CD14-positive monocyte (primary cell): ENCODE measurements at regions not wholly inside any gene's neighbourhood (a gene's known extent, or its start where the extent isn't known, plus 50 kb on each side); places are given as distances from the start of the nearest gene placed in this dataset.

ENCODE experiments used
- DNase-seq, 3 donors: peaks; one replicate each; pipeline ENCODE4 v3.0.0-alpha.2; 2011 to 2022
- H2AFZ ChIP-seq: 2 replicates; pipeline ENCODE4 v1.6.0; 2012; ENCODE audit warnings: mild to moderate bottlenecking, low read depth, low read length, inconsistent platforms; ENCODE audit not compliant: insufficient read depth, poor library complexity, severe bottlenecking
- H3K27ac ChIP-seq, 2 donors: 1 replicate in 1 of 2; 2 replicates in 1 of 2; pipeline ENCODE4 v1.5.1; 2012 to 2013; ENCODE audit warnings: low read length in 2 of 2, control low read depth in 1 of 2, inconsistent platforms in 1 of 2, low read depth in 1 of 2, mild to moderate bottlenecking in 1 of 2
- H3K27me3 ChIP-seq, 2 donors: one replicate each; pipeline versions ENCODE4 v1.6.0 to v1.6.1; 2011 to 2013; ENCODE audit warnings: low read length in 2 of 2; ENCODE audit not compliant: control insufficient read depth in 2 of 2, insufficient read depth in 2 of 2
- H3K36me3 ChIP-seq, 2 donors: replicated peaks in 1 of 2; 1 replicate in 1 of 2; 2 replicates in 1 of 2; pipeline versions ENCODE4 v1.5.1 to v1.6.1; 2012 to 2013; ENCODE audit warnings: low read length in 2 of 2, control low read depth in 1 of 2, inconsistent platforms in 1 of 2, mild to moderate bottlenecking in 1 of 2; ENCODE audit not compliant: insufficient read depth in 2 of 2, control insufficient read depth in 1 of 2
- H3K4me1 ChIP-seq, 2 donors: 1 replicate in 1 of 2; 2 replicates in 1 of 2; pipeline versions ENCODE4 v1.5.1 to v1.6.1; 2012 to 2013; ENCODE audit warnings: low read length in 2 of 2, control low read depth in 1 of 2, inconsistent platforms in 1 of 2, mild to moderate bottlenecking in 1 of 2, moderate library complexity in 1 of 2; ENCODE audit not compliant: insufficient read depth in 2 of 2, control insufficient read depth in 1 of 2
- H3K4me2 ChIP-seq: replicated peaks from 2 replicates; pipeline ENCODE3; 2012; ENCODE audit warnings: low read length, moderate library complexity, mild to moderate bottlenecking; ENCODE audit not compliant: poor library complexity, severe bottlenecking; ENCODE audit errors: extremely low read depth
- H3K4me3 ChIP-seq, 3 experiments: fragments of 200-600 bp in 1 of 3; sonication (generic) in 1 of 3; replicated peaks in 1 of 3; 1 replicate in 2 of 3; 2 replicates in 1 of 3; pipeline ENCODE4 v1.5.1; 2011 to 2013; ENCODE audit warnings: low read length in 3 of 3, mild to moderate bottlenecking in 3 of 3, control low read depth in 2 of 3, low read depth in 2 of 3, inconsistent platforms in 1 of 3, moderate library complexity in 1 of 3
- H3K79me2 ChIP-seq: 2 replicates; pipeline ENCODE4 v1.6.0; 2012; ENCODE audit warnings: mild to moderate bottlenecking, control low read depth, inconsistent platforms, low read length, moderate library complexity; ENCODE audit not compliant: insufficient read depth
- H3K9ac ChIP-seq: 2 replicates; pipeline ENCODE4 v1.6.0; 2017; ENCODE audit warnings: low read length, mild to moderate bottlenecking; ENCODE audit not compliant: insufficient read depth, poor library complexity, severe bottlenecking
- H3K9me3 ChIP-seq, 2 donors: replicated peaks in 1 of 2; 1 replicate in 1 of 2; 2 replicates in 1 of 2; pipeline versions ENCODE4 v1.5.1 to v1.6.1; 2012 to 2013; ENCODE audit warnings: low read length in 2 of 2, control low read depth in 1 of 2; ENCODE audit not compliant: control insufficient read depth in 1 of 2, insufficient read depth in 1 of 2
- H4K20me1 ChIP-seq: 2 replicates; pipeline ENCODE4 v1.6.0; 2012; ENCODE audit warnings: mild to moderate bottlenecking, low read length, control low read depth, moderate library complexity; ENCODE audit not compliant: insufficient read depth
- H3K27ac Mint-ChIP-seq, 7 donors: one replicate each; pipeline ENCODE4 v1.8.0; 2020; ENCODE audit warnings: mild to moderate bottlenecking in 7 of 7, mixed read lengths in 7 of 7, moderate library complexity in 6 of 7, inconsistent platforms in 2 of 7
- H3K27me3 Mint-ChIP-seq, 3 donors: one replicate each; pipeline ENCODE4 v1.8.0; 2021 to 2022; ENCODE audit warnings: low read depth in 3 of 3, mild to moderate bottlenecking in 3 of 3, mixed read lengths in 3 of 3, moderate library complexity in 3 of 3, inconsistent platforms in 1 of 3
- H3K36me3 Mint-ChIP-seq, 2 donors: one replicate each; pipeline ENCODE4 v1.8.0; 2020; ENCODE audit warnings: mixed read lengths in 2 of 2, inconsistent platforms in 1 of 2, mild to moderate bottlenecking in 1 of 2
- H3K4me1 Mint-ChIP-seq: one replicate; pipeline ENCODE4 v1.8.0; 2020; ENCODE audit warnings: mild to moderate bottlenecking, mixed read lengths
- H3K4me3 Mint-ChIP-seq, 2 donors: one replicate each; pipeline ENCODE4 v1.8.0; 2020; ENCODE audit warnings: mild to moderate bottlenecking in 2 of 2, mixed read lengths in 2 of 2, moderate library complexity in 1 of 2
- H3K9me3 Mint-ChIP-seq, 7 donors: one replicate each; pipeline ENCODE4 v1.8.0; 2020 to 2022; ENCODE audit warnings: mixed read lengths in 7 of 7, mild to moderate bottlenecking in 6 of 7, moderate library complexity in 6 of 7, inconsistent platforms in 2 of 7
- CTCF ChIP-seq: fragments of 200-600 bp; IDR thresholded peaks from one replicate; pipeline ENCODE4 v1.8.0; 2022; ENCODE audit warnings: antibody characterized with exemption, mild to moderate bottlenecking
- WGBS: methylation state at CpG from one replicate; pipeline ENCODE4 v1.1.5; 2013; ENCODE audit warnings: missing lambda C conversion rate; ENCODE audit not compliant: insufficient coverage; 5-methylcytosine and 5-hydroxymethylcytosine counted together
- intact Hi-C, 2 donors: fragments of 100-400 bp; cut with micrococcal nuclease; formaldehyde crosslinking; loops; one replicate each; pipeline versions ENCODE4 v1.15.0 to v1.15.1; 2023

GRCh38 chr19:56983171-56983570 lies 136.6 kb upstream of the USP29 start:
- Histone ChIP-seq H3K9me3 (peaks cover 94 to 97% of the 10 kb centered on the region in 2 donors), H3K27ac (no peak overlapping the region), H3K36me3 (no peaks in the 10 kb centered on the region), H3K4me2 (no peak overlapping the region), H3K4me3 (no peak overlapping the region), H2AFZ (no peak overlapping the region), H3K27me3 (no peaks in the 10 kb centered on the region), H3K9ac (no peak overlapping the region), H3K79me2 (no peaks in the 10 kb centered on the region), H4K20me1 (no peaks in the 10 kb centered on the region), H3K4me1 (no peaks in the 10 kb centered on the region)
- Mint-ChIP-seq H3K4me3 (no peak overlapping the region), H3K4me1 (no peaks in the 10 kb centered on the region), H3K27ac (no peak overlapping the region), H3K9me3 (peaks cover 39 to 89% (median 69%) of the 10 kb centered on the region in 7 donors), H3K36me3 (no peaks in the 10 kb centered on the region), H3K27me3 (no peaks in the 10 kb centered on the region)
- TF ChIP-seq CTCF = no peak
- WGBS = 19% methylated on average over 2 of the region's 7 CpGs
- DNase-seq = no peak
- intact Hi-C loops = no loop called here

GRCh38 chr19:56983804-56984203 lies 136.0 kb upstream of the USP29 start:
- no CpG with 5 or more reads among the region's 3 CpGs for WGBS
- intact Hi-C loops = no loop called here
- no peaks in the 10 kb centered on the region for H3K4me1 ChIP-seq
- no peak overlapping the region for H3K27ac Mint-ChIP-seq
- no peak overlapping the region for H3K4me3 Mint-ChIP-seq
- no peak for TF ChIP-seq CTCF
- no peak for DNase-seq
- H3K79me2 ChIP-seq = no peaks in the 10 kb centered on the region
- H3K27me3 ChIP-seq = no peaks in the 10 kb centered on the region
- no peaks in the 10 kb centered on the region for H3K36me3 ChIP-seq
- H3K9me3 Mint-ChIP-seq = peaks cover 39 to 89% (median 74%) of the 10 kb centered on the region in 7 donors
- H3K27me3 Mint-ChIP-seq = no peaks in the 10 kb centered on the region
- no peaks in the 10 kb centered on the region for H3K36me3 Mint-ChIP-seq
- no peak overlapping the region for H3K9ac ChIP-seq
- H3K4me3 ChIP-seq = no peak overlapping the region
- H3K4me2 ChIP-seq = no peak overlapping the region
- H3K27ac ChIP-seq = no peak overlapping the region
- no peaks in the 10 kb centered on the region for H4K20me1 ChIP-seq
- peaks cover 94 to 96% of the 10 kb centered on the region in 2 donors for H3K9me3 ChIP-seq
- H2AFZ ChIP-seq = no peak overlapping the region
- H3K4me1 Mint-ChIP-seq = no peaks in the 10 kb centered on the region
